ENCODE measurements at regions not wholly inside any gene's neighbourhood (a gene's known extent, or its start where the extent isn't known, plus 50 kb on each side); places are given as distances from the start of the nearest gene placed in this dataset.

- TF ChIP-seq CTCF (conservative IDR thresholded peaks at IDR 0.05): no peak
- no peak for TF ChIP-seq ZFX (IDR thresholded peaks at IDR 0.05)
Measured at GRCh38 chr18:62659698-62660097, 55.6 kb upstream of the PHLPP1 start.
